Thyroid gland (tissue), 4 donors: ENCODE measurements at regions not wholly inside any gene's neighbourhood (a gene's known extent, or its start where the extent isn't known, plus 50 kb on each side); places are given as distances from the start of the nearest gene placed in this dataset.

Source experiments
- DNase-seq, 2 donors: peaks; one replicate each; pipeline ENCODE4 v3.0.0-alpha.2; 2019
- H3K27ac ChIP-seq, 3 donors: fragments of 200-600 bp; sonication (generic); 1 replicate in 2 of 3; 2 replicates in 1 of 3; pipeline ENCODE4 v1.5.1; 2016 to 2019; ENCODE audit warnings: mild to moderate bottlenecking in 1 of 3, moderate library complexity in 1 of 3
- H3K27me3 ChIP-seq: fragments of 200-600 bp; sonication (generic); one replicate; pipeline ENCODE4 v1.5.1; 2019
- H3K36me3 ChIP-seq, 2 donors: fragments of 200-600 bp; sonication (generic); one replicate each; pipeline ENCODE4 v1.5.1; 2016 to 2019
- H3K4me1 ChIP-seq, 2 donors: fragments of 200-600 bp; sonication (generic); one replicate each; pipeline ENCODE4 v1.5.1; 2017 to 2019
- H3K4me3 ChIP-seq, 3 donors: fragments of 200-600 bp; sonication (generic); replicated peaks in 1 of 3; 1 replicate in 2 of 3; 2 replicates in 1 of 3; pipeline ENCODE4 v1.5.1; 2016; ENCODE audit warnings: mild to moderate bottlenecking in 1 of 3
- H3K9me3 ChIP-seq: fragments of 200-600 bp; sonication (generic); one replicate; pipeline ENCODE4 v1.5.1; 2017
- CTCF ChIP-seq, 6 experiments: fragments of 200-600 bp in 3 of 6; fragments of 450-650 bp in 3 of 6; sonication (generic) in 3 of 6; IDR thresholded peaks; one replicate each; pipeline ENCODE4 v1.5.1; 2016 to 2019; ENCODE audit warnings: antibody characterized with exemption in 6 of 6, mild to moderate bottlenecking in 2 of 6, inconsistent platforms in 1 of 6, moderate library complexity in 1 of 6
- POLR2A ChIP-seq, 2 donors: fragments of 450-650 bp; IDR thresholded peaks; one replicate each; pipeline ENCODE4 v1.6.1; 2017; ENCODE audit warnings: antibody characterized with exemption in 2 of 2, mild to moderate bottlenecking in 2 of 2, moderate library complexity in 1 of 2
- WGBS, 2 donors: methylation state at CpG; one replicate each; pipeline ENCODE4 v1.1.5; 2017; 5-methylcytosine and 5-hydroxymethylcytosine counted together
- intact Hi-C: fragments of 100-400 bp; cut with DNase I; formaldehyde crosslinking; loops from one replicate; pipeline ENCODE4 v1.15.1; 2023

- Histone ChIP-seq H3K4me3 (no peak overlapping the region), H3K36me3 (no peaks in the 10 kb centered on the region), H3K27ac (no peak overlapping the region), H3K27me3 (no peaks in the 10 kb centered on the region), H3K9me3 (no peaks in the 10 kb centered on the region), H3K4me1 (no peaks in the 10 kb centered on the region)
- WGBS, 2 donors = 64 to 66% methylated on average over 6 to 7 of the region's 7 CpGs
- intact Hi-C loops = no loop called here
- no peak for TF ChIP-seq POLR2A (IDR thresholded peaks at IDR 0.05)
- TF ChIP-seq CTCF (IDR thresholded peaks at IDR 0.05) = no peak
- no peak for DNase-seq
Observed at GRCh38 chr20:60240415-60240814, 282.2 kb downstream of the CDH26 start.

- no peak for DNase-seq
- WGBS, 2 donors = 79 to 86% methylated on average over 8 of the region's 8 CpGs
- TF ChIP-seq CTCF (IDR thresholded peaks at IDR 0.05) = no peak
- no peak for TF ChIP-seq POLR2A (IDR thresholded peaks at IDR 0.05)
- H3K27me3 ChIP-seq = no peaks in the 10 kb centered on the region
- H3K9me3 ChIP-seq = no peaks in the 10 kb centered on the region
- H3K4me3 ChIP-seq = no peak overlapping the region
- H3K27ac ChIP-seq = no peak overlapping the region
- H3K4me1 ChIP-seq = no peaks in the 10 kb centered on the region
- intact Hi-C loops = no loop called here
- no peaks in the 10 kb centered on the region for H3K36me3 ChIP-seq
Observed at GRCh38 chr20:60240986-60241385, 282.8 kb downstream of the CDH26 start.

GRCh38 chr20:60242836-60243505 lies 284.7 kb downstream of the CDH26 start:
- Histone ChIP-seq H3K4me3 (no peak overlapping the region), H3K9me3 (no peaks in the 10 kb centered on the region), H3K36me3 (no peaks in the 10 kb centered on the region), H3K27me3 (no peaks in the 10 kb centered on the region), H3K4me1 (no peaks in the 10 kb centered on the region), H3K27ac (no peak overlapping the region)
- WGBS, 2 donors = 94 to 96% methylated on average over 4 of the region's 4 CpGs
- intact Hi-C loops = no loop called here
- TF ChIP-seq CTCF (IDR thresholded peaks at IDR 0.05) = no peak
- TF ChIP-seq POLR2A (IDR thresholded peaks at IDR 0.05) = no peak
- DNase-seq = no peak

GRCh38 chr20:60244373-60245146 lies 286.3 kb downstream of the CDH26 start:
- 81% methylated on average over 10 of the region's 10 CpGs for WGBS, 2 donors
- H3K27ac ChIP-seq = no peak overlapping the region
- no peak for TF ChIP-seq POLR2A (IDR thresholded peaks at IDR 0.05)
- TF ChIP-seq CTCF (IDR thresholded peaks at IDR 0.05) = no peak
- no peaks in the 10 kb centered on the region for H3K9me3 ChIP-seq
- no peaks in the 10 kb centered on the region for H3K27me3 ChIP-seq
- DNase-seq = no peak
- H3K36me3 ChIP-seq = no peaks in the 10 kb centered on the region
- H3K4me1 ChIP-seq = no peaks in the 10 kb centered on the region
- no peak overlapping the region for H3K4me3 ChIP-seq
- intact Hi-C loops = no loop called here

- no peak for TF ChIP-seq CTCF (IDR thresholded peaks at IDR 0.05)
- no peak for TF ChIP-seq POLR2A (IDR thresholded peaks at IDR 0.05)
- H3K27me3 ChIP-seq = no peaks in the 10 kb centered on the region
- H3K4me3 ChIP-seq = no peak overlapping the region
- no peaks in the 10 kb centered on the region for H3K9me3 ChIP-seq
- no peak overlapping the region for H3K27ac ChIP-seq
- no peak for DNase-seq
- H3K36me3 ChIP-seq = no peaks in the 10 kb centered on the region
- 90 to 94% methylated on average over 5 of the region's 5 CpGs for WGBS, 2 donors
- intact Hi-C loops = no loop called here
- no peaks in the 10 kb centered on the region for H3K4me1 ChIP-seq
Observed at GRCh38 chr20:60246751-60247150, 288.5 kb downstream of the CDH26 start.
